SH-SY5Y (cell line): ENCODE measurements at regions not wholly inside any gene's neighbourhood (a gene's known extent, or its start where the extent isn't known, plus 50 kb on each side); places are given as distances from the start of the nearest gene placed in this dataset.

Experiments used
- GATA2 ChIP-seq: IDR thresholded peaks from 2 replicates; pipeline ENCODE4 v1.6.1; 2011; ENCODE audit warnings: mild to moderate bottlenecking, low read depth, low read length
- GATA3 ChIP-seq: IDR thresholded peaks from 2 replicates; pipeline ENCODE4 v1.6.1; 2011; ENCODE audit warnings: low read depth, mild to moderate bottlenecking, low read length, moderate library complexity

- TF ChIP-seq GATA2 (no peak), GATA3 (no peak)
These were observed 87.4 kb upstream of the AGAP1 start for GRCh38 chr2:235406430-235406829.
